ENCODE measurements at regions not wholly inside any gene's neighbourhood (a gene's known extent, or its start where the extent isn't known, plus 50 kb on each side); places are given as distances from the start of the nearest gene placed in this dataset.

- Histone ChIP-seq H3K9me3 (ENCODE audit: insufficient read depth in 2 of 2, low read depth in 1 of 2, low read length in 1 of 2) (no peaks in the 10 kb centered on the region; a peak in 1 of 4 replicates), H3K79me1 (ENCODE audit: low read depth, low read length) (no peaks in the 10 kb centered on the region), H2BK15ac (ENCODE audit: low read length) (no peak overlapping the region), H2BK20ac (ENCODE audit: low read length) (no peak overlapping the region), H3K23me2 (ENCODE audit: low read depth, low read length) (no peaks in the 10 kb centered on the region), H3K27me3 (replicated peaks in 1 of 4; ENCODE audit: control insufficient read depth in 3 of 4, extremely low read depth in 1 of 4, insufficient read depth in 3 of 4, low read length in 3 of 4) (no peaks in the 10 kb centered on the region), H3K36me3 (ENCODE audit: control insufficient read depth in 2 of 4, insufficient read depth in 4 of 4, low read length in 3 of 4) (no peaks in the 10 kb centered on the region), H3K9ac (replicated peaks in 1 of 4; ENCODE audit: extremely low read depth in 1 of 4, low read depth in 3 of 4, low read length in 3 of 4) (no peak overlapping the region), H3K14ac (ENCODE audit: insufficient read length) (no peak overlapping the region), H3K23ac (ENCODE audit: insufficient read length) (no peak overlapping the region), H2BK120ac (replicated peaks; ENCODE audit: low read depth, low read length) (no peak overlapping the region), H3K27ac (ENCODE audit: low read depth, low read length) (no peak overlapping the region), H3K4me3 (ENCODE audit: extremely low read depth in 1 of 4, insufficient read depth in 2 of 4, low read depth in 3 of 4, low read length in 4 of 4) (no peak overlapping the region), H3K4me2 (ENCODE audit: insufficient read depth in 1 of 2, low read depth in 2 of 2, low read length in 2 of 2) (no peak overlapping the region), H4K5ac (ENCODE audit: insufficient read length, low read depth, low read length) (no peak overlapping the region), H2BK5ac (ENCODE audit: low read depth, low read length) (no peak overlapping the region), H4K91ac (replicated peaks; ENCODE audit: insufficient read length, low read length) (no peak overlapping the region), H3K18ac (ENCODE audit: extremely low read depth, low read length) (no peak overlapping the region), H3K56ac (replicated peaks; ENCODE audit: insufficient read length, low read depth, low read length) (no peak overlapping the region), H3K4ac (replicated peaks; ENCODE audit: insufficient read length, low read depth, low read length) (no peak overlapping the region), H4K20me1 (replicated peaks in 1 of 2; ENCODE audit: control insufficient read depth in 1 of 2, insufficient read depth in 2 of 2, low read length in 2 of 2) (no peaks in the 10 kb centered on the region), H2AK5ac (ENCODE audit: low read depth, low read length) (no peak overlapping the region), H3K4me1 (replicated peaks in 1 of 4; ENCODE audit: control insufficient read depth in 3 of 4, insufficient read depth in 4 of 4, low read length in 3 of 4) (no peaks in the 10 kb centered on the region; a peak in 1 of 7 replicates), H2AFZ (ENCODE audit: low read length) (no peak overlapping the region), H4K8ac (ENCODE audit: extremely low read depth, insufficient read depth, low read length) (no peak overlapping the region), H2BK12ac (ENCODE audit: low read depth, low read length) (no peak overlapping the region), H3K79me2 (ENCODE audit: control insufficient read depth in 1 of 2, insufficient read depth in 2 of 2, low read length in 2 of 2) (no peaks in the 10 kb centered on the region)
- ChIA-PET CTCF (ENCODE audit: partially characterized antibody) (no interaction called here), POLR2A (ENCODE audit: partially characterized antibody) (no interaction called here)
- DNase-seq (ENCODE audit: low read depth in 1 of 2, low spot score in 2 of 2) = no peak
- WGBS, 2 experiments (ENCODE audit: extremely low coverage in 1 of 2, insufficient coverage in 1 of 2, insufficient read length in 1 of 2, insufficient replicate concordance in 2 of 2, low coverage in 1 of 2, low lambda C conversion rate in 2 of 2, missing lambda C conversion rate in 1 of 2) = 98% methylated on average over 4 of the region's 4 CpGs; no CpG with 5 or more reads in 1 of the 2 experiments
- no peak for FAIRE-seq
- no peak for TF ChIP-seq ATF3 (IDR thresholded peaks at IDR 0.05; ENCODE audit: insufficient read depth, low read depth, low read length)
- TF ChIP-seq CHD1 (IDR thresholded peaks at IDR 0.05; ENCODE audit: low read depth, low read length) = no peak
- no peak for TF ChIP-seq EZH2 (IDR thresholded peaks at IDR 0.05; ENCODE audit: low read depth, low read length, severe bottlenecking)
- no peak for TF ChIP-seq GABPA (IDR thresholded peaks at IDR 0.05; ENCODE audit: borderline replicate concordance, insufficient read depth, low read length)
- no peak for TF ChIP-seq RXRA (IDR thresholded peaks at IDR 0.05; ENCODE audit: insufficient read depth, low read depth, low read length)
- TF ChIP-seq MAFK (IDR thresholded peaks at IDR 0.05; ENCODE audit: low read depth, low read length) = no peak
- no peak for TF ChIP-seq HDAC6 (IDR thresholded peaks at IDR 0.05; ENCODE audit: low read depth, low read length)
- TF ChIP-seq FOSL1 (IDR thresholded peaks at IDR 0.05; ENCODE audit: insufficient read depth, low read depth, low read length) = no peak
- TF ChIP-seq SUZ12 (IDR thresholded peaks at IDR 0.05; ENCODE audit: low read length) = no peak
- TF ChIP-seq TAF7 (optimal IDR thresholded peaks at IDR 0.05; ENCODE audit: borderline replicate concordance, low read depth, low read length) = no peak
- TF ChIP-seq SIN3A (conservative IDR thresholded peaks at IDR 0.05 in 1 of 2, IDR thresholded peaks at IDR 0.05 in 1 of 2; ENCODE audit: low read depth in 1 of 2, low read length in 2 of 2) = no peak
- no peak for TF ChIP-seq RNF2 (IDR thresholded peaks at IDR 0.05; ENCODE audit: borderline replicate concordance, low read depth, low read length, missing control alignments, poor library complexity, severe bottlenecking)
- TF ChIP-seq POU5F1 (IDR thresholded peaks at IDR 0.05; ENCODE audit: low read depth, low read length) = no peak
These were observed 1187.7 kb upstream of the ADGRL4 start for GRCh38 chr1:80194221-80194620.

Data from H1 (cell line).